ENCODE measurements at regions not wholly inside any gene's neighbourhood (a gene's known extent, or its start where the extent isn't known, plus 50 kb on each side); places are given as distances from the start of the nearest gene placed in this dataset.

DNA sequence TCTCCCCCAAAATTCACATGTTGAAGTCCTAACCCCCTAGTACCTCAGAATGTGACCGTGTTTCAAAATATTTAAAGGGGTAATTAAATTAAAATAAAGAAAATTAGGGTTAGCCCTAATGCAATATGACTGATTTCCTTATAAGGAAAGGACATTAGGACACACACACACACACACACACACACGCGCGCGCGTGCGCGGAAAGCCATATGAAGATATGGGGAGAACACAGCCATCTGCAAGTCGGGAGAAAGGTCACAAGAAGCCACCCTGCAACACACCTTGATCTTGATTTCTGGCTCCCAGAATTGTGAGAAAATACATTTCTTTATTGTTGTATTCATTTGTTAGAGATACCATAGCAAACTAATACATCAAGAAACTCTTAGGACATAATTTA, 54.6 kb upstream of the STXBP5L start:
- DNase-seq: no peak
- Histone ChIP-seq H3K9ac (ENCODE audit: low read length in 3 of 3) (no peak overlapping the region), H3K27ac (ENCODE audit: low read depth in 2 of 2, low read length in 2 of 2) (no peak overlapping the region), H3K4me1 (ENCODE audit: control insufficient read depth in 2 of 3, insufficient read depth in 2 of 3, low read depth in 1 of 3, low read length in 3 of 3) (no peaks in the 10 kb centered on the region), H3K27me3 (ENCODE audit: control insufficient read depth, insufficient read depth, low read length) (no peaks in the 10 kb centered on the region), H3K9me3 (ENCODE audit: control insufficient read depth in 2 of 3, insufficient read depth in 1 of 3, low read length in 3 of 3) (no peaks in the 10 kb centered on the region), H3K36me3 (ENCODE audit: control insufficient read depth in 2 of 3, insufficient read depth in 3 of 3, low read length in 3 of 3) (no peaks in the 10 kb centered on the region), H3K4me3 (ENCODE audit: low read length in 3 of 3) (no peak overlapping the region)
- no peak for FAIRE-seq
- intact Hi-C loops (cut with DNase I): no loop called here
- TF ChIP-seq, protein P1, sequence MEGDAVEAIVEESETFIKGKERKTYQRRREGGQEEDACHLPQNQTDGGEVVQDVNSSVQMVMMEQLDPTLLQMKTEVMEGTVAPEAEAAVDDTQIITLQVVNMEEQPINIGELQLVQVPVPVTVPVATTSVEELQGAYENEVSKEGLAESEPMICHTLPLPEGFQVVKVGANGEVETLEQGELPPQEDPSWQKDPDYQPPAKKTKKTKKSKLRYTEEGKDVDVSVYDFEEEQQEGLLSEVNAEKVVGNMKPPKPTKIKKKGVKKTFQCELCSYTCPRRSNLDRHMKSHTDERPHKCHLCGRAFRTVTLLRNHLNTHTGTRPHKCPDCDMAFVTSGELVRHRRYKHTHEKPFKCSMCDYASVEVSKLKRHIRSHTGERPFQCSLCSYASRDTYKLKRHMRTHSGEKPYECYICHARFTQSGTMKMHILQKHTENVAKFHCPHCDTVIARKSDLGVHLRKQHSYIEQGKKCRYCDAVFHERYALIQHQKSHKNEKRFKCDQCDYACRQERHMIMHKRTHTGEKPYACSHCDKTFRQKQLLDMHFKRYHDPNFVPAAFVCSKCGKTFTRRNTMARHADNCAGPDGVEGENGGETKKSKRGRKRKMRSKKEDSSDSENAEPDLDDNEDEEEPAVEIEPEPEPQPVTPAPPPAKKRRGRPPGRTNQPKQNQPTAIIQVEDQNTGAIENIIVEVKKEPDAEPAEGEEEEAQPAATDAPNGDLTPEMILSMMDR (IDR thresholded peaks at IDR 0.05; ENCODE audit: borderline replicate concordance, extremely low read depth, insufficient read depth): no peak

DNA sequence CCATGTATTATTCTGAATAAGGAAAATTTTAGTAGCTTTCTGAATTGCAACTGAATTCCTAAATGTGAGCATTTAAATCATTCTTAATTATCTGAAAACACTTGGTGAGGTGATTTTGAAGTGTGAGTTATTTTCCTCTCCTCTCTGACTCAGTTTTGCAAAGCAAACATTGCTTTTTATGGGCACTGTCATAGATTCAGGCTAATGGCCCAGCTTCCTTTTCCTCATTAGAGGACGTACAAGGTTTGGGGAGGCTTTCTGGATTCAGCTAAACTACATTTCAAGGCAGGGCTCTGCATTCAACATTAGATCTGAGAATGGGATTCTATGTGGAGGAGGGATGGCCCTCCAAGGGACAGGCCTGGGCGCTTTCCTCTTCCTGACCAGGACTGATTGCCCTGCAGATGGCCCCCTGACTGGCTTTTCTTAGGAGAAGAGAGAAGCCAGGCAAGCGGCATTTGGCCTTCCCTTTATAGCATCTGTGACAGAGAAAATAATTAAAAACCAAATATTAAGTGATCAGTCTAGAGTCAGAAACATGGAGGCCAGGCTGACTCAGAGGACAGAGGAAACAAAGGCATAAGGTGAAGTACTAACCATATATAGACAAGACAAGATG, 53.0 kb upstream of the STXBP5L start:
- intact Hi-C loops (cut with DNase I): no loop called here

DNA sequence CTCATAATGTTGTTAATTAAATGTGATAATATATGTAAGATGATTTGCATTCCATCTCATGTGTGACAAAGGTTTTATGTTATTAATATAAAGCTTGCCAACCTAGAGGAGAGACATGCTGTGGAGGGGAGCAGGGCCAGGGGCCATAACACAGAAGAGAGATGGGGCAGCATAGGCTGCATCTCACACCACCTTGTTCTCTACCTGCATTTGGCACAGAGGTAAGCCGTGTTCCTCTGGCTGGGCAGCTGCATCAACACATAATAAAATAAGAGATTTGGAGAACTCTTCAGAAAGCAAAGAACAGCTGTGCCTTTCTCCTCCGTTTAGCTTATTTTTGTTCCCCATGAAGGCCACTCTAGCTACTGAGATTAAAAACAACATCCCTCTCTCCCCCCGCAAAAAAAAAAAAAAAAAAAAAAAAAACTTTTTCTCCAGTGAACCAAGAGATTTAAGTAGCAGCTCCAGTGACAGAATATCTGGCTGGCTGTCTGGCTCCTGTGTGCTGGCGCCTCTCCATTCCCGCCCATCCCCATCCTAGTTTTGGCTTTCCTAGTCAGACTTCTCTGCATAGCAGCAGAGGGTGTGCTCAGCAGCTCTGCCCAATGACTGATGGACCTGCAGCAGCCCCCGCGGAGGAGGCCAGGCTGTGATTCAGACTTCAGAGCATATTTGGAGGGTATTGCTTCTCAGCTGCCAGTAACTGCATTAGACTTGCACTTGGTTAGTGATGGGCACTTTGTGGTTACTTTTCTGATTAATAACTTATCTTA, 52.2 kb upstream of the STXBP5L start:
- Histone ChIP-seq H3K4me3 (ENCODE audit: low read length in 3 of 3) (no peak overlapping the region), H3K9ac (ENCODE audit: low read length in 3 of 3) (no peak overlapping the region), H3K27me3 (ENCODE audit: control insufficient read depth, insufficient read depth, low read length) (no peaks in the 10 kb centered on the region), H3K9me3 (ENCODE audit: control insufficient read depth in 2 of 3, insufficient read depth in 1 of 3, low read length in 3 of 3) (no peaks in the 10 kb centered on the region), H3K36me3 (ENCODE audit: control insufficient read depth in 2 of 3, insufficient read depth in 3 of 3, low read length in 3 of 3) (no peaks in the 10 kb centered on the region), H3K27ac (ENCODE audit: low read depth in 2 of 2, low read length in 2 of 2) (no peak overlapping the region), H3K4me1 (ENCODE audit: control insufficient read depth in 2 of 3, insufficient read depth in 2 of 3, low read depth in 1 of 3, low read length in 3 of 3) (no peaks in the 10 kb centered on the region)
- intact Hi-C loops (cut with DNase I): no loop called here
- FAIRE-seq (no peak), DNase-seq (peak in 4 of 5 donors; percentile 67 to 78 (median 77))
- TF ChIP-seq, protein P1 (IDR thresholded peaks at IDR 0.05; ENCODE audit: borderline replicate concordance, extremely low read depth, insufficient read depth): no peak

More for the DNA sequence above, 53.0 kb upstream of the STXBP5L start:
- H3K27me3 ChIP-seq (ENCODE audit: control insufficient read depth, insufficient read depth, low read length): no peaks in the 10 kb centered on the region
- H3K4me3 ChIP-seq (ENCODE audit: low read length in 3 of 3): no peak overlapping the region
- TF ChIP-seq, protein P1 (IDR thresholded peaks at IDR 0.05; ENCODE audit: borderline replicate concordance, extremely low read depth, insufficient read depth): no peak
- no peaks in the 10 kb centered on the region for H3K4me1 ChIP-seq (ENCODE audit: control insufficient read depth in 2 of 3, insufficient read depth in 2 of 3, low read depth in 1 of 3, low read length in 3 of 3)
- H3K9me3 ChIP-seq (ENCODE audit: control insufficient read depth in 2 of 3, insufficient read depth in 1 of 3, low read length in 3 of 3): no peaks in the 10 kb centered on the region
- H3K9ac ChIP-seq (ENCODE audit: low read length in 3 of 3): no peak overlapping the region
- DNase-seq (no peak), FAIRE-seq (no peak)
- no peaks in the 10 kb centered on the region for H3K36me3 ChIP-seq (ENCODE audit: control insufficient read depth in 2 of 3, insufficient read depth in 3 of 3, low read length in 3 of 3)
- no peak overlapping the region for H3K27ac ChIP-seq (ENCODE audit: low read depth in 2 of 2, low read length in 2 of 2)

All from kidney (tissue), 13 donors.